Uterus (tissue), 3 donors: ENCODE measurements at regions not wholly inside any gene's neighbourhood (a gene's known extent, or its start where the extent isn't known, plus 50 kb on each side); places are given as distances from the start of the nearest gene placed in this dataset.
"Not testable (repeated sequence)": the region's sequence is repeated elsewhere in the genome, so short reads cannot be mapped to it uniquely, and the experiment has no call there.

Experiments
- DNase-seq, 2 donors: peaks; one replicate each; pipeline ENCODE4 v3.0.0-alpha.2; 2019 to 2020
- H3K27ac ChIP-seq, 2 donors: fragments of 200-600 bp; sonication (generic); 1 replicate in 1 of 2; 2 replicates in 1 of 2; pipeline ENCODE4 v1.5.1; 2016 to 2018
- H3K27me3 ChIP-seq, 2 donors: fragments of 200-600 bp; sonication (generic); one replicate each; pipeline ENCODE4 v1.5.1; 2018 to 2019; ENCODE audit warnings: control low read depth in 1 of 2
- H3K36me3 ChIP-seq, 2 donors: fragments of 200-600 bp; sonication (generic); one replicate each; pipeline ENCODE4 v1.5.1; 2019; ENCODE audit warnings: control low read depth in 1 of 2
- H3K4me1 ChIP-seq, 2 donors: fragments of 200-600 bp; sonication (generic); one replicate each; pipeline ENCODE4 v1.5.1; 2018 to 2019; ENCODE audit warnings: control low read depth in 1 of 2
- H3K4me3 ChIP-seq, 2 donors: fragments of 200-600 bp; sonication (generic); 1 replicate in 1 of 2; 2 replicates in 1 of 2; pipeline ENCODE4 v1.5.1; 2018 to 2019; ENCODE audit warnings: mild to moderate bottlenecking in 1 of 2
- H3K9me3 ChIP-seq, 2 donors: fragments of 200-600 bp; sonication (generic); one replicate each; pipeline ENCODE4 v1.5.1; 2019; ENCODE audit warnings: control low read depth in 1 of 2
- POLR2A ChIP-seq, 2 donors: fragments of 450-650 bp; IDR thresholded peaks; one replicate each; pipeline ENCODE4 v1.6.1; 2016; ENCODE audit warnings: antibody characterized with exemption in 2 of 2, mild to moderate bottlenecking in 1 of 2, moderate library complexity in 1 of 2
- intact Hi-C: fragments of 100-400 bp; cut with DNase I; formaldehyde crosslinking; loops from one replicate; pipeline ENCODE4 v1.15.1; 2023; ENCODE audit warnings: low total_unique reads
- TF ChIP-seq, protein P1 (sequence below), 4 experiments: fragments of 200-600 bp in 2 of 4; fragments of 450-650 bp in 2 of 4; sonication (generic) in 2 of 4; IDR thresholded peaks; one replicate each; pipeline ENCODE4 v1.5.1; 2016 to 2019; ENCODE audit warnings: antibody characterized with exemption in 4 of 4, mild to moderate bottlenecking in 2 of 4, moderate library complexity in 1 of 4
- donor health status: DM: yes; HTN: yes; CAD: no.

DNA sequence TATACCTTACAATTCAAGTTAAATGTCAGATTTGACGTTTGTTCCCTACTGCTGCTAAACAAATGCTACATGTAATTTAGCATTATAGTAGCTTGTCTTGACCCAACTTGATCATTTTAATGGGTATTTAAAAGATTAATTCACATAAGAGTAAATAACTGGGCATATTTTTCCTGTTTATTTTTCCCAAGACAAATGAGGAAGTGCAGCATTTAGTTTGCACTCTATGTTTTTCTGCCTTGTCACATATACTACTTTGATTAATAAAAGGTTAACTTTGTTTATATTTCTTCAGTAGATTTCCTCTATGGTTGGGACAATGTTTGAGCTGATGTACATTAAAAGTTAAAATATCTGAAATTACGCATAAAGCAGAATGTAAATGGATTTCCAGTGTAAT is 641.8 kb downstream of the PRR16 start:
- Histone ChIP-seq H3K9me3 (no peaks in the 10 kb centered on the region), H3K4me1 (no peaks in the 10 kb centered on the region), H3K4me3 (no peak overlapping the region), H3K27ac (no peak overlapping the region), H3K36me3 (no peaks in the 10 kb centered on the region), H3K27me3 (no peaks in the 10 kb centered on the region)
- intact Hi-C loops, result no loop called here
- no peak for DNase-seq
- no peak for TF ChIP-seq POLR2A (IDR thresholded peaks at IDR 0.05)
- TF ChIP-seq, protein P1, sequence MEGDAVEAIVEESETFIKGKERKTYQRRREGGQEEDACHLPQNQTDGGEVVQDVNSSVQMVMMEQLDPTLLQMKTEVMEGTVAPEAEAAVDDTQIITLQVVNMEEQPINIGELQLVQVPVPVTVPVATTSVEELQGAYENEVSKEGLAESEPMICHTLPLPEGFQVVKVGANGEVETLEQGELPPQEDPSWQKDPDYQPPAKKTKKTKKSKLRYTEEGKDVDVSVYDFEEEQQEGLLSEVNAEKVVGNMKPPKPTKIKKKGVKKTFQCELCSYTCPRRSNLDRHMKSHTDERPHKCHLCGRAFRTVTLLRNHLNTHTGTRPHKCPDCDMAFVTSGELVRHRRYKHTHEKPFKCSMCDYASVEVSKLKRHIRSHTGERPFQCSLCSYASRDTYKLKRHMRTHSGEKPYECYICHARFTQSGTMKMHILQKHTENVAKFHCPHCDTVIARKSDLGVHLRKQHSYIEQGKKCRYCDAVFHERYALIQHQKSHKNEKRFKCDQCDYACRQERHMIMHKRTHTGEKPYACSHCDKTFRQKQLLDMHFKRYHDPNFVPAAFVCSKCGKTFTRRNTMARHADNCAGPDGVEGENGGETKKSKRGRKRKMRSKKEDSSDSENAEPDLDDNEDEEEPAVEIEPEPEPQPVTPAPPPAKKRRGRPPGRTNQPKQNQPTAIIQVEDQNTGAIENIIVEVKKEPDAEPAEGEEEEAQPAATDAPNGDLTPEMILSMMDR (IDR thresholded peaks at IDR 0.05), result no peak

DNA sequence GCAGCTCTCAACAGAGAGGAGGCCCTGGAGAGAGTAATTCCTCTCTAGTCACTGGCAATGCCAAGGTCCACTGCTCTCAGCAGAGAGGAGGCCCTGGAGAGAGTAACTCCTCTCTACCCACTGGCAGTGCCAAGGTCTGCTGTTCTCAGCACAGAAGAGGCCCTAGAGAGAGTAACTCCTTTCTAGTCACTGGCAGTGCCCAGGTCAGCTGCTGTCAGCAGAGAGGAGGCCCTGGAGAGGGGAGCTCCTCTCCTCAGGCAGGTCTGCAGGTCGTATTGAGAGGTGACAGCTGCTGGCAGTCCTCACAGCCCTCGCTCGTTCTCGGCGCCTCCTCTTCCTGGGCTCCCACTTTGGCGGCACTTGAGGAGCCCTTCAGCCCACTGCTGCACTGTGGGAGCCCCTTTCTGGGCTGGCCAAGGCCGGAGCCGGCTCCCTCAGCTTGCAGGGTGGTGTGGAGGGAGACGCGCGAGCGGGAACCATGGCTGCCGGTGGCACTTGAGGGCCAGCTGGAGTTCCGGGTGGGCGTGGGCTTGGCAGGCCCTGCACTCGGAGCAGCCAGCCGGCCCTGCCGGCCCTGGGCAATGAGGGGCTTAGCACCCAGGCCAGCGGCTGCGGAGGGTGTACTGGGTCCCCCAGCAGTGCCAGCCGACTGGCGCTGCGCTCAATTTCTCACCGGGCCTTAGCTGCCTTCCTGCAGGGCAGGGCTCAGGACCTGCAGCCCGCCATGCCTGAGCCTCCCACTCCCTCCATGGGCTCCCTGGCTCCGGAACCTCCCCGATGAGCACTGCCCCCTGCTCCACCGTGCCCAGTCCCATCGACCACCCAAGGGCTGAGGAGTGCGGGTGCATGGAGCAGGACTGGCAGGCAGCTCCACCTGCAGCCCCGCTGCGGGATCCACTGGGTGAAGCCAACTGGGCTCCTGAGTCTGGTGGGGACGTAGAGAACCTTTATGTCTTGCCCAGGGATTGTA is 642.9 kb downstream of the PRR16 start:
- H3K27ac ChIP-seq, H3K36me3 ChIP-seq, H3K9me3 ChIP-seq, H3K4me3 ChIP-seq, H3K27me3 ChIP-seq, intact Hi-C loops, DNase-seq, H3K4me1 ChIP-seq: not testable (repeated sequence)

DNA sequence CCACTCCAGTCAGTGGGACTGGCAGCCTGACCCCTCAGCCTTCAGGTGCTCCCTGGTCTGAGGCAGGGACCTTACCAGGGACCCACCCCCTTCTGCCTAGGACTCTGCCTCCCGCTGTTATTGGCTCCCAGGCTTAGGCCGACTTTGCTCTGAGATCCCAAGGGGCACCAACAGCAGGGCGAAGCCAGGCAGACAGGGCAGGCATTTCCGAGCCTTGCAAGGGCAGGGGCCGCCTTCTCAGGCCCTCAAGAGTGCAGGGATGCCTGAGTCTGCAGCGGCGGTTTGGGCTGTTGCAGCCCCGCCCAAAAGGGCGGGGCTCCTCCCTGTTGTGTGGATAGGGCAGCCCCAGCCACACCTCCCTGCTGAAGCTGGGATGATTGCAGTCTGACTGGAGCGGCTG is 644.6 kb downstream of the PRR16 start:
- Histone ChIP-seq H3K9me3 (no peaks in the 10 kb centered on the region), H3K27me3 (no peaks in the 10 kb centered on the region), H3K4me1 (no peaks in the 10 kb centered on the region), H3K4me3 (no peak overlapping the region), H3K27ac (no peak overlapping the region), H3K36me3 (no peaks in the 10 kb centered on the region)
- intact Hi-C loops, result no loop called here
- no peak for DNase-seq
- TF ChIP-seq, protein P1 (IDR thresholded peaks at IDR 0.05), result no peak

DNA sequence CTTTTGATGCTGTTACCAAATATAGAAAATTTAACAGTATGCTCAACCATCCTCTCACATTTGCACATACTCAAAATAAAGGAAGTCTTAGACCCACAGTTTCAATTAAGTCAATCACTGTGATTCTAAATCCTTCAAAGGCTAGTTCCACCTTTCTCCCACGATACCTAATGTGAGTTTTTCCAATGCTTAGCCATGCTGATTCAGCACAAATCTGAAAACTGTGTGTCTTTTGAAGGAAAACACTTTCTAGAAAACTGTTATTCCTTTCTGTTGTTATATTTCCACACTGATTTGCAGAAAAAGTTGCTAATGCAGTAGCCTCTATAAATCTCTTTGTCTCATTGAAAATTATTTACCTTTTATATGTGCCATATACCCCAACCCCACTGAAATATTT is 645.7 kb downstream of the PRR16 start:
- Histone ChIP-seq H3K27ac (no peak overlapping the region), H3K9me3 (no peaks in the 10 kb centered on the region), H3K36me3 (no peaks in the 10 kb centered on the region), H3K4me3 (no peak overlapping the region), H3K4me1 (no peaks in the 10 kb centered on the region), H3K27me3 (no peaks in the 10 kb centered on the region)
- intact Hi-C loops, result no loop called here
- DNase-seq, result no peak
- TF ChIP-seq POLR2A (IDR thresholded peaks at IDR 0.05), result no peak
- TF ChIP-seq, protein P1 (IDR thresholded peaks at IDR 0.05), result no peak

DNA sequence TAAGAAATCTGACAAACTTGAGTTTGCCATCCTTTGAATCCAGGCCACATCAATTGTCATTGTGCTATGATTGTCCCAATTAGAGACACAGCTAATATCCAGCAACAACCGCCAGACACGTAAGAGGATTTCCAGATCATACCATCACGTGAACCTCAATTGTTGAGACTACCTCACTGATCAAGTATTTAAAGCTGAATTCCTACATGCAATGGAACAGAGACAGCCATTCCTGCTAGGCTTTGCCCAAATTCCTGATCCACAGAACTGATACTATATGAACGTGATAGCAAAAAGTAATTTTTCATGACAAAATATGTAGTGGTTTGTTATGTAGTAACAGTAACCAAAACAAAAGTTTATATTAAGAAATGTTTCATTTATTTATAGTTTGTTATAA is 657.7 kb downstream of the PRR16 start:
- no peaks in the 10 kb centered on the region for H3K4me1 ChIP-seq
- H3K9me3 ChIP-seq, result no peaks in the 10 kb centered on the region
- H3K27ac ChIP-seq, result no peak overlapping the region
- no peak for DNase-seq
- TF ChIP-seq POLR2A (IDR thresholded peaks at IDR 0.05), result no peak
- TF ChIP-seq, protein P1 (IDR thresholded peaks at IDR 0.05), result no peak
- intact Hi-C loops, result no loop called here
- no peaks in the 10 kb centered on the region for H3K27me3 ChIP-seq
- H3K36me3 ChIP-seq, result peaks cover 0 to 5% of the 10 kb centered on the region in 2 donors
- no peak overlapping the region for H3K4me3 ChIP-seq
